ENCODE measurements at regions not wholly inside any gene's neighbourhood (a gene's known extent, or its start where the extent isn't known, plus 50 kb on each side); places are given as distances from the start of the nearest gene placed in this dataset.

DNA sequence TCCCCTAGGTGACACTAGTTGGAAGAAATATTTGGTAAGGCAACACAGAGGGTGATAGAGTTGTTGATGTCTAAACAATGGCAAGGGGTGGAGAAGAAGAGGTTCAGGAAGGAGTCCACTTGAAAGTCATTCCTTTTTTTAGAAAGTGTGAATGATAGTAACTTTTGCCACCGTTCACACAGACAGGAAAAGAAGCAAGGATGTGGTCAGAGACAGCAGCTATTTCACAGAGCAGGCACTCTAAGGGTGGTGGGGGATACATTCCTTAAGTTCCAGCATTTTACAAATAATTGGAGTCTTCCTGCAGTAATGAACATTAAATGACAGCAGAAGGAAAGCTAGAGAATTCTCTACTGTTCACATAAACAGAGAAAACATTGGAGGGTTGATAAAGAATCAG, 75.4 kb upstream of the ZNF385D start:
- no peak overlapping the region for H3K4me3 ChIP-seq
- DNase-seq = no peak
- TF ChIP-seq, protein P1, sequence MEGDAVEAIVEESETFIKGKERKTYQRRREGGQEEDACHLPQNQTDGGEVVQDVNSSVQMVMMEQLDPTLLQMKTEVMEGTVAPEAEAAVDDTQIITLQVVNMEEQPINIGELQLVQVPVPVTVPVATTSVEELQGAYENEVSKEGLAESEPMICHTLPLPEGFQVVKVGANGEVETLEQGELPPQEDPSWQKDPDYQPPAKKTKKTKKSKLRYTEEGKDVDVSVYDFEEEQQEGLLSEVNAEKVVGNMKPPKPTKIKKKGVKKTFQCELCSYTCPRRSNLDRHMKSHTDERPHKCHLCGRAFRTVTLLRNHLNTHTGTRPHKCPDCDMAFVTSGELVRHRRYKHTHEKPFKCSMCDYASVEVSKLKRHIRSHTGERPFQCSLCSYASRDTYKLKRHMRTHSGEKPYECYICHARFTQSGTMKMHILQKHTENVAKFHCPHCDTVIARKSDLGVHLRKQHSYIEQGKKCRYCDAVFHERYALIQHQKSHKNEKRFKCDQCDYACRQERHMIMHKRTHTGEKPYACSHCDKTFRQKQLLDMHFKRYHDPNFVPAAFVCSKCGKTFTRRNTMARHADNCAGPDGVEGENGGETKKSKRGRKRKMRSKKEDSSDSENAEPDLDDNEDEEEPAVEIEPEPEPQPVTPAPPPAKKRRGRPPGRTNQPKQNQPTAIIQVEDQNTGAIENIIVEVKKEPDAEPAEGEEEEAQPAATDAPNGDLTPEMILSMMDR (IDR thresholded peaks at IDR 0.05) = no peak
- TF ChIP-seq POLR2A (IDR thresholded peaks at IDR 0.05) = no peak
- no peaks in the 10 kb centered on the region for H3K9me3 ChIP-seq
- H3K36me3 ChIP-seq (replicated peaks in 1 of 2; ENCODE audit: insufficient read depth in 1 of 2, low read depth in 2 of 2) = no peaks in the 10 kb centered on the region
- no peak overlapping the region for H3K27ac ChIP-seq
- ATAC-seq = no peak
- intact Hi-C loops (cut with DNase I) = no loop called here
- H3K27me3 ChIP-seq = no peaks in the 10 kb centered on the region
- 17 to 19% methylated on average over 1 of the region's 1 CpG for WGBS, 2 donors
- H3K4me1 ChIP-seq = no peaks in the 10 kb centered on the region

DNA sequence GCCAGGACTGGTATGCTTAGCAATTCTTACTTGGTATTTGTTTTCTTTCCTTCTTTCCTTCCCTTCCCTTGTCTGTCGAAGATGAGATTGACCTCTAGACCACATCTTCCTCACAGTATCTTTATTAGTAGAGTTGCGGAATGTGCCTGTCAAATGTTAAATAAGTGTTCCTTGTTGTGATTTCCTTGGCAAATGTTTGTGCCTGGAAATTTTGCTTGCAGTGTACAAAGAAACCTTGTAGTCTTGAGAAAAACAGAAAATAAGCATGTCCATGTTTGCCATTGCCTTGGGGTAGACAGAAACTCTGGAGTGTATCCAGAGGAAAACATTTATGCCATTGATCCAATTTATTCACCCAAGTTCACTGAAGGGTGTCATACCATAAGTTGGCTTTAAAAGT, 79.5 kb upstream of the ZNF385D start:
- DNase-seq (no peak), ATAC-seq (no peak)
- no peaks in the 10 kb centered on the region for H3K9me3 ChIP-seq
- intact Hi-C loops (cut with DNase I) = no loop called here
- H3K27me3 ChIP-seq = no peaks in the 10 kb centered on the region
- no peaks in the 10 kb centered on the region for H3K4me1 ChIP-seq
- no peak for TF ChIP-seq POLR2A (IDR thresholded peaks at IDR 0.05)
- TF ChIP-seq, protein P1 (IDR thresholded peaks at IDR 0.05) = no peak
- WGBS, 2 donors = 35 to 60% methylated on average over 2 of the region's 2 CpGs
- H3K36me3 ChIP-seq (replicated peaks in 1 of 2; ENCODE audit: insufficient read depth in 1 of 2, low read depth in 2 of 2) = no peaks in the 10 kb centered on the region
- H3K27ac ChIP-seq = no peak overlapping the region
- H3K4me3 ChIP-seq = no peak overlapping the region

DNA sequence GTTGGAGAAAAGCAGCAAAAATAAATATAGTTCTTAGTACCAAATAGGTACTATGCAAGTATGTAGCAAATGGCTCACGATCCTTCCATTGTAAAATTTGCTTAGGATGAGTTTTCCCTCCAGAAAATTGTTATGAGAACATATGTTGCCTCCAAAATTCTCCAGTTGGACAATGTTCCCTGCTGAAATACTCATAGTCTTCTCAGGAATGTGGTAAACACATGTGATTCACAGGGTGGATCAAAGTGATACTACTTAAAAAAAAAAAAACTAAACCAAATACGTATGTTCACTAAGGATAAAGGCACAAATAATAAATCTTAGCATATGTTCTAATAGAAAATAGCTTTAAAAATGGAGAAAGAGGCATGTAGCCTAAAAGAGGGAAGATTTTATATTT, 84.3 kb upstream of the ZNF385D start:
- Histone ChIP-seq H3K4me3 (no peak overlapping the region), H3K36me3 (replicated peaks in 1 of 2; ENCODE audit: insufficient read depth in 1 of 2, low read depth in 2 of 2) (no peaks in the 10 kb centered on the region), H3K27me3 (no peaks in the 10 kb centered on the region), H3K27ac (no peak overlapping the region), H3K9me3 (no peaks in the 10 kb centered on the region), H3K4me1 (no peaks in the 10 kb centered on the region)
- intact Hi-C loops (cut with DNase I) = no loop called here
- DNase-seq (no peak), ATAC-seq (no peak)
- TF ChIP-seq, protein P1 (IDR thresholded peaks at IDR 0.05) = no peak
- no peak for TF ChIP-seq POLR2A (IDR thresholded peaks at IDR 0.05)
- WGBS, 2 donors = 62 to 76% methylated on average over 2 of the region's 2 CpGs

DNA sequence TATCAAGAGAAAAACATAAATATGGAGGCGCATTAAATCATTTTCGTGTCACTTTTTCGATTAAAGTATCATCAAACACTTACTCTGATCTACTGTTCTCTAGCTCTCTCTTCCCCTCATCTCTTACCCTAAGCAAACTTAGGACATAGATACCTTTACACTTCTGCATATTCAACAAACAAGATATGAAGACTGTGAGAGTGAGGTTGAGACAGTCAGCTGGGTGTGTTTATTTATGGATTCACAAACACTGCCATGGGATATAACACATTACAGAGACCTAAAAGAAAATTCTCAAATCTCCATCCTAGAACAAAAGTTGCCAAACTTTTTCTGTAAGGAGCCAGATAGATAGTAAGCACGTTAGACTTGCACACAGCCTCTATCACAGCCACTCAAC, 85.2 kb upstream of the ZNF385D start:
- no peak for ATAC-seq
- TF ChIP-seq, protein P1 (IDR thresholded peaks at IDR 0.05) = no peak
- TF ChIP-seq POLR2A (IDR thresholded peaks at IDR 0.05) = no peak
- no peaks in the 10 kb centered on the region for H3K4me1 ChIP-seq
- H3K27me3 ChIP-seq = no peaks in the 10 kb centered on the region
- intact Hi-C loops (cut with DNase I) = no loop called here
- H3K4me3 ChIP-seq = no peak overlapping the region
- DNase-seq = no peak
- H3K27ac ChIP-seq = no peak overlapping the region
- H3K36me3 ChIP-seq (replicated peaks in 1 of 2; ENCODE audit: insufficient read depth in 1 of 2, low read depth in 2 of 2) = no peaks in the 10 kb centered on the region
- H3K9me3 ChIP-seq = no peaks in the 10 kb centered on the region
- WGBS, 2 donors = 68 to 77% methylated on average over 4 of the region's 4 CpGs

DNA sequence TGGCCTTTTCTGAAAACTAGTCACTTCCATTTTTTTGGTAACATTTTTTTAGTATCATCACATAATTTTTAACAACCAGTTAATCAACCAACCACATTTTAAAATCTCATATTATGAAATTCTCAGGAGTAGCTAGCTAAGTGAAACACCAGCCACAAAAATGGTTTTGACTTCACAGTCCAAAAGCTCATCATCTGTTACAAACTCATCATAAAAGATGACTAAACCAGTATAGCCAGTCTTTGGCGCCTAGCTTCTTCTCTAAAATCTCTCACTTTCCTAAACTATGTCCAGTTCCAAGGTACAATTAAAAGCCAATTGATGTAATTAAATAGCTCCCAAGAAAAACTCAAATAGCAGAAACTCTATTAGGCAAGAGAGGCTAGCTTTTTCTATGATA, 88.2 kb upstream of the ZNF385D start:
- no peaks in the 10 kb centered on the region for H3K27me3 ChIP-seq
- H3K27ac ChIP-seq = no peak overlapping the region
- TF ChIP-seq, protein P1 (IDR thresholded peaks at IDR 0.05) = no peak
- TF ChIP-seq POLR2A (IDR thresholded peaks at IDR 0.05) = no peak
- intact Hi-C loops (cut with DNase I) = no loop called here
- no peak for ATAC-seq
- DNase-seq = no peak
- no peaks in the 10 kb centered on the region for H3K4me1 ChIP-seq
- 66 to 89% methylated on average over 1 of the region's 1 CpG for WGBS, 2 donors
- H3K9me3 ChIP-seq = no peaks in the 10 kb centered on the region
- H3K4me3 ChIP-seq = no peak overlapping the region
- no peaks in the 10 kb centered on the region for H3K36me3 ChIP-seq (replicated peaks in 1 of 2; ENCODE audit: insufficient read depth in 1 of 2, low read depth in 2 of 2)
